ENCODE measurements at regions not wholly inside any gene's neighbourhood (a gene's known extent, or its start where the extent isn't known, plus 50 kb on each side); places are given as distances from the start of the nearest gene placed in this dataset.

GRCh38 chr1:81672766-81673165 is 128.0 kb upstream of the ADGRL2 start:
- TF ChIP-seq CTCF (IDR thresholded peaks at IDR 0.05) (no peak), POLR2AphosphoS5 (IDR thresholded peaks at IDR 0.05; ENCODE audit: low read depth, low read length) (no peak)

Measured in Panc1 (cell line).